ENCODE measurements at regions not wholly inside any gene's neighbourhood (a gene's known extent, or its start where the extent isn't known, plus 50 kb on each side); places are given as distances from the start of the nearest gene placed in this dataset.
"Not testable (repeated sequence)": the region's sequence is repeated elsewhere in the genome, so short reads cannot be mapped to it uniquely, and the experiment has no call there.

DNA sequence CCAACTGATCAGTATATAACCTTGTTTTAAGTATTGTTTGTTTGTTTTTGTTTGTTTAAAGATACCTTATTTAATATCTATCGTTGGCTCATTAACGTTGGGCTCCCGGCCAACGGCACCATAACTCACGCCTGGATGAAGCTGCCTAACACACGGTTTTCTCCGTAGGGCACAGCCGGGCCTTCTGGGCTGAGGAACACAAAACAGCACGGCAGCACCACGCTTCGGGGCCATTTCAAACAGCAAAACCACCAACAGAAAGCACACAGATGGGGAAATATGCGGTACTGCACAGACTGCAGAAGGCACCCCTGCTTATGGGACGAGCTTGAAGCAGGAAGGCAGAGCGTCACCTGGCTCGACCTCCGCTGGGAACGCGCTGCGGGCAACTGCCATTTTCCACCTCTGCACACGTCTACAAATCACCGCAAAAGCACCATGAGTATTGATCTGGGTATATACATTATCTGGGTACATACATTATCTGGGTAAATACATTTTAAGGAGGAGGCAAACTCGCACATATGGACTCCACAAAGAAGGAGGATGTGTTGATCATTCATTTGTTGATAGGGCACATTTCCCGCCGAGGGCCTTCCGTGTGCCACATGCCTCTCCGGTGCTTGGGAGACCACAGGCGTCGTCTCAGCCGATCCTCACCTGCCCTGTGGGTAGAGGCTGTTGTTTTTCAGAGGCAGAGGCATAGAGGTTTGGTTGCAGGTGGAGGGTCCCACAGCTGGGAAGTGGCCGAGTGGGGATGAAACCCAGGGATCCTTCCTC lies 123.7 kb upstream of the ATP2B2 start:
- no peak for DNase-seq

DNA sequence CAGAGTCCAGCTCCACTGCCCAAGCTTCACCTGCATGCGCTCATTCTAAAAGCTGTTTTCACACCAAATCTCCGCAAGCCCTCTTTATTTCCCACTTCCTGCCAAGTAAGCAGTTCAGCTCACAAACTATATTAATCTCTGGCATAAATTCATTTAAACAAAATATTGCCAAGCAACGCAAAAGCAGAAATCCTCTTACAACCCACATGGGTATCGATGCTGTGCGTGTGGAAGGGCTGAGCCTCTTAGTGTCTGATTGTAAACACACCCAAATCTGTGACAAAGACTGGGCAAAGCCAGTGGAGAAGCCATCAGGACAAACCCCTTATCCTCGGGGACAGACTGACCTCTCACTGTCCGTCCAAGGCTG lies 124.3 kb upstream of the ATP2B2 start:
- DNase-seq = no peak

DNA sequence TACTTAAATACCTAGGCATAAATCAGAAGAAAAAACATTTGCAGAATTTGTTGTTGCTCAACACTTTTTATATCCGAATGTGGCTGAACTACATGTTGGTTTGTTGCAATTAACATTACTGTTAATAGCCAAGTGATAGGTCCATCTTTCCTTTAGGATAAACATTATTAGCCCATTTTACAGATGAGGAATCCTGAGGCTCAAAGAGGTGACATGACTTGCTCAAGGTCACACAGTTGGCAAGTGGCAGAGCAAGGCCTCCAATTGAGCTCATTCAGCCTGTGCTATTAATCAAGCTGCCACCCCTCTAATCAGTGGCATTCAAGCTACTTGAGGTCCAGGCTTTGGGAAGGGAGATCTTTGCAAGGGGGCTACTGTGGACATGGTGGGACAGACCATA lies 125.8 kb upstream of the ATP2B2 start:
- DNase-seq = no peak

DNA sequence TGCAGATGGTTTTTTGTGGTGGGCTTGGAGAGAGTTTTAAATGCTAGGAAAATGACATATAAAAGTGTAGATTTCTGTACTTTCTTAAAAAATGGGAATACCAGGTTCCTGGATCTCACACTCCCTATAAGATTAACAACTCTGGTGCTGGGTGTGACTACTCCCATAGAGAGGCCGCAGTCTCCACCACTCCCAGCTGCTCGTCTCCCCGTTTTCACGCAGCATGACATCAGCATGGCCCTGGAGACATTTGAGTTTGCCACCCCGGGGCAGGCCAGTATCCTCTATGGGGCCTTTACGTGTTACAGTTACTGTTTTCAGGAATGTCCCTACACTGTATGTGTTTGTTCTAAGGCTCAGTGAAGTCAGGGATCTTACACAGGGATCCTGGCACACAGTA lies 126.7 kb upstream of the ATP2B2 start:
- DNase-seq = no peak

DNA sequence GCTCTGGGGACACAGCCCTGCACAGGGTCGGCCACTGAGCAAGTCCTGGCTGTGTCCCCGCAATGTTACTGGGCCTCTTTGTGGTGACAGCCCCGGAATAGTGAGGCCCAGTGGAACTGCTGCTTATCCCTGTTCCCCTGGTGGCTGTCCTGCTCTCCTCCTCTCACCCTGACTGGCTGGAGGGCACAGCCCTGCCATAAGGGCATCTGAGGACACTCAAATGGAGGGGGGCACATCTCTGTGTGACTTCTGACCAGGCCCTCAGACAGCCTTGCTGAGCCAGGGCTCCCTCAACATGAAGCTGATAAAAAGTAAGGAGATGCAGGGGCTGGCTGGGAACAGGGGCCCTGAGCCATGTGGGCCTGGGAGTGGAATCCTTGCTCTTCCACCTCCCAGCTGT lies 127.4 kb upstream of the ATP2B2 start:
- no peak for DNase-seq

DNA sequence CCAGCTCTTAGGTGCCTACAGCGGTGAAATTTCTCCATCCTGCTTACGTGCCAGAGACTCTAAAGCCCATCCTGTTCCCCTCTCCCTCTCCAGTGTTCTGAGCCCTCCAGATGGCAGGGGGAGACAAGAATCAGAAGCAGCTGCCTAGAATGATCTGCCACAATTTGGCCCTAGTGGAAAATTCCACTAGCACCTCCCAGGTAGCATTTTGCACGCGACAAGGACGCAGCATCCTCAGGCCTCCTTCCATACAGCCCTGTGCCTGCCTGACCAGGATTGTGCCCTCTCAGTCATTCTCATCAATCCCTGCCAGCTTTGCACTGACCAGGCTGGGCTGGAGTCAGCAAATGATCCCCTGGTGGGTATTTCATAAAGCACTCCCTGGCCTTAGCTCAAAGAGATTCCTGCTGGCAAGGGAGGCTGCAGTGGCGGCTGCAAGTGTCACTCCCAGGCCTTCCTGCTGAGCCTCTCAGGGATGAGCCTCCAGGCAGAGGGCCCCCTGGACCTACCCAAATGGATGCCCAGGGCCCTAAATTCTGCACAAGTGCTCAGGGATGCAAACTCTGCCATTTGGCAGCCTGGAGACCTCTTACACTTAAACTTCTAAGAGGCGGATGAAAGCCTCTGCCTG lies 130.2 kb upstream of the ATP2B2 start:
- no peak for DNase-seq

DNA sequence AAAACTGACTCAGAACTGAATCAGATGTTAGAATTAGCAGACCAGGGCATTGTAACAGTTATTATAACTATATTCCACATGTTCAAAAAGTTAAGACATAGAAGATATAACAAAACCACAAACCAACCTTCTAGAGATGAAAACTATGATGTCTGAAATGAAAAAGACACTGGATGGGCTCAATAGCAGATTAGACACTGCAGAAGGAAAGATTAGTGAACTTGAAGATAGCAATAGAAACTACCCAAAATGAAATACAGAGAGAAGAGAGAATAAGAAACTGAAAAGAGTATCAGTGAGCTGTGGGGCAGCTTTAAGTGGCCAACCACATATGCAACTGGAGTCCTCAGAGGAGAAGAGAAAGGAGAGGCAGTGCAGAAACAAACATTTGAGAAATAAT lies 132.0 kb upstream of the ATP2B2 start:
- no peak for DNase-seq

DNA sequence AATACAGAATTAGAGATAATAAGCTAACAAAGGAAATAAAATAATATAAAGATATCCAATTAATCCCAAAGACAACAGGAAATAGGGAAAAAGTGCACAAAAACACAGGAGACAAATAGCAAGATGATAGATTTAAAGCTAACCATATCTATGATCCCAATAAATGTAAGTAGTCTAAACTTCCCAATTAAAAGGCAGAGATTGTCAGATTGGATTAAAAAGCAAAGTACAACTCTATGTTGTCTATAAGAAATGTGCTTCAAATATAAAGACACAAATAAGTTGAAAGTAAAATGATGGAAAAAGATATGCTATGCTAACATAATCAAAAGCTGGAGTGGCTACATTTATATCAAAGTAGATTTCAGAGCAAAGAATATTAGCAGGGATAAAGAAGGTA lies 133.1 kb upstream of the ATP2B2 start:
- DNase-seq = no peak

DNA sequence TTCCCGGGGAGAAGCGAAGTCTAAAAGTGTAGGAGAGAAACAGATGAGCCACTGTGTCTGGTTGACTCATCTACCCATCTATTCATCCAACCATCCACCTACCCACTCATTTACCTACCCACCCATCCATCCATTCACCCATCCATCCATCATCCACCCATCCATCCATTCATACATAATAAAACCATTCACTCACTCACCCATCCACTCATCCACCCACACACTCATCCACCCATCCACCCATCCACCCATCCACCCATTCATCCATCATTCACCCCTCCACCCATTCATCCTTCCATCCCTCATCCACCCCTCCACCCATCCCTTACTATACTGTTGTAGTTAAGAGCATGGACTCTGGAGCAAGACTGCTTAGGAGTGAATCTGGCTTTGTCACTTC lies 136.4 kb upstream of the ATP2B2 start:
- DNase-seq = no peak

DNA sequence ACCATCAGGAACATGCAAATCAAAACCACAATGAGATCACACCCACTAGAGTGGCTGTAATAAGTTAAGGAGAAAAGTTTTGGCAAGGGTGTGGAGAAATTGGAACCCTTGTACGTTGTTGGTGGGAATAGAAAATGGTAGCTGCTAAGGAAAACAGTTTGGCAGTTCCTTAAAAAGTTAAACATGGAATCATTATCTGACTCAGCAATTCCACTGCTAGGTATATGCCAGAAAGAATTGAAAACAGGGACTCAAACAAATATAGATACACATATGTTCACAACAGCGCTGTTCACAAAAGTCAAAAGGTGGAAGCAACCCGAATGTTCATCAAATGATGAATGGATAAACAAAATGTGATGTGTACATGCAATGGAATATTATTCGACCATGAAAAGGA lies 138.8 kb upstream of the ATP2B2 start:
- no peak for DNase-seq

DNA sequence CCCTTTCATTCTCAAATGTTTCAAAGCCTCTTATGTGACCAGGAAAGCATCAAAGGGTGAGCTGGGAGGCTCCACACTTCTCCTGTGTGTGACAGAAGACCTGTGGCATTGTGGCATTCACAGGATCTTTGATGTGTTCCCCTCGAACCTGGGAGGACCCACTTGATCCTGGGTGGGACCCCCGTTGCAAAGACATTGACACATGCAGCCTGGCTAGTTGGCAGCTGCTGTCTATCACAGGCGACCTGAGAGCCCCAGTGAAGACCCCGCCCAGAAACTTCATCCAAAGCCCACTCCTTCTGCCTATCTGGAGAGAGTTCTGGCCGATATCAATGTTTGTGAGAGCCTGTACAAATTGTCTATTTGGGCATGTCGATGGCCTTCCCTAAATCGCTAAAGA lies 140.4 kb upstream of the ATP2B2 start:
- DNase-seq = no peak

DNA sequence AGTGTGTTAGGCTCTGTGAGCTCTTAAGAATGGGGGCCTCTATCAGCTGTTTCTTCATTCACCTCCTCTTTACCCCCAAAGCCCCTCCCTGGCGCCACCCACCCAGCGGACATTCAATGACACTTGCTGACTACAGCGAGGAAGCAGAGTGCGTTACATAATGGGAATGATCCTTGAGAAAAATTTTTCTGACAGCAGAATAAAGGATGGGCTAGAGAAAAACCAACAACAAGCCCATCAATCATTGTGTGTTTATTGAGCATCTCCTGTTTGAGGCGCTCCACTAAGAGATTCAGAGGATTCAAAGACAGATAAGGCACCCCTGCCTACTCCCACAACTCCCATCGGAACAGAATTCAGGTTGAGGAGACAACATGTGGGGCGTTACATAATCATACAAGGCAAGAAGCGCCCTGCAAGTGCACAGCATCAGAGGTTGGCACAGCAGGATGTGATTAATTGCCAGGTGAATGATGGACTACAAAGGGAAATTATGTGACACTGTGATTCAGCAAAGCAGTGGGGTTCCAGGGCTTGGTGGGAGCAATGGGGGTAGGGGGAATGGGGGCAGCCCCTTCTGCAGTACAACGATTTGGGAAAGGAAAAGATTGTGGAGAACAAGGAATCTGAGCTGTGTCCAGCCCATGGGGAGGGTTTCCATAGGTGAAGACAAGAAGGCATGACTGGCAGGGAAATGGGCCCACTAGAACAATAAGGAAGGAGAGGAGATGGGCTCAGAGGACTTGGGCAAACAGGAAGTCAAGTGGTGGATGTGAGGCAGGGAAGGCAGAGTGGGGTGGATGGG lies 141.3 kb upstream of the ATP2B2 start:
- no peak for DNase-seq

DNA sequence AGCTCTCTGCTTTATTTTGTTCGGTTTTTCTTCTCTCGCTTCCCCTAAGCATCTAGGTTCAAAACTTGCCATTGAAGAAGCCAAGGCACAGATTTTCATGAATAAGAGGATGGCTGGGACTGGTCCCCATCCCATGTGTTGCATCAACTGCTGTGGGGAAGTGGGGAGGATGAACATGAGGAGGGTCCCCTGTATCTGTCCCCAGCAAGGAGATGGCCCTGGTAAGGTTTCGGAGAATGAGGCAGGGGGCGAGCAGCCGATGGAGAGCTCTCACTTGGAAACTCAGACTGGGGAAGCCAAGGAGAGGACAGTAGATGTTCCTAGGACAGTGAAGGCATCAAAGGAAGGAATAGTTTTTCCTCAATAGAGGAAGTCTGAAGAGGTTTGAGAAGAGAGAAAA lies 142.0 kb upstream of the ATP2B2 start:
- DNase-seq = no peak

DNA sequence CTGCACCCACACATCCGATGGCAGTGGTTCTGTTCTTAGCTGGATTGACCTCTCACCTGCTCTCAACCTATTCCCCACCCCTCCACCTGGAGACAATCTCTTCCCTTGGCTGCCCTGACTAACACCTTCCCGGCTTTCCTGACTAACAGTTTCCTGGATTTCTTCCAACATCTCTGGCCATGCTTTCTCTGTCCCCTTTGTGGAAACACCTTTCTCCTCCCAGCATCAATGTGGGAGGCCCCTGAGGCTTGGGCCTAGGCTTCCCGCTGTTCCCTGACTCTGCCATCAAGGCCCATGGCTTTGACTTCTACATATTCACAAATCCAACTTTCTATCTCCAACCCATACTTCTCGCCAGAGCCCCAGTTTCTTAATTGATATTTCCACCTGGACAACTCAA lies 142.8 kb upstream of the ATP2B2 start:
- DNase-seq = no peak

DNA sequence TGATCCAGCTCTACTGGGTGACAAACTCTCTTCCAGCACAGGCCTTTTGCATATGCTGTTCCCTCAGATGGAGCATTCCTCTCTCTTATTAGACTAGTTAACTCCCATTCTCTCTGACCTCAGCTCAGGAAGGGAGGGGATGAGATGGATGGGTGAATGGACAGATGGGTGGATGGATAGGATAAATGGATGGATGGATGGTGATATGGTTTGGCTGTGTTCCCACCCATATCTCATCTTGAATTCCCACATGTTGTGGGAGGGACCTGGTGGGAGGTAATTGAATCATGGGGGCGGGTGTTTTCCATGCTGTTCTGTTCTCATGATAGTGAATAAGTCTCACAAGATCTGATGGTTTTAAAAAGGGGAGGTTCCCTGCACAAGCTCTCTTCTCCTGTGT lies 144.1 kb upstream of the ATP2B2 start:
- not testable (repeated sequence) for DNase-seq

DNA sequence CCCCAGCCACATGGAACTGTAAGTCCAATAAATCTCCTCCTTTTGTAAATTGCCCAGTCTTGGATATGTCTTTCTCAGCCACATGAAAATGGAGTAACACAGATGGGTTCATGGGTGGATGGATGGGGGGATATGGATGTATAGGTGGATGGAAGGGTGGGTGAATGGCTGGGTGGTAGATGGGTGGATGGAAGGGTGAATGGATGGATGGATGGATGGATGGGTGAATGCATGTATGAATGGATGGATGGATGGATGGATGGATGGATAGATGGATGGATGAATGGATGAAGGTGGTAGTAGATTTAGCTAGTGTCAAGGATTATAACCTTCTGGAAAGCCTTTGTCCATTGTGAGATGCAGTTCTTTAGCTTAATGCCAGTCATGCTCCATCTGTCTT lies 146.1 kb upstream of the ATP2B2 start:
- no peak for DNase-seq

DNA sequence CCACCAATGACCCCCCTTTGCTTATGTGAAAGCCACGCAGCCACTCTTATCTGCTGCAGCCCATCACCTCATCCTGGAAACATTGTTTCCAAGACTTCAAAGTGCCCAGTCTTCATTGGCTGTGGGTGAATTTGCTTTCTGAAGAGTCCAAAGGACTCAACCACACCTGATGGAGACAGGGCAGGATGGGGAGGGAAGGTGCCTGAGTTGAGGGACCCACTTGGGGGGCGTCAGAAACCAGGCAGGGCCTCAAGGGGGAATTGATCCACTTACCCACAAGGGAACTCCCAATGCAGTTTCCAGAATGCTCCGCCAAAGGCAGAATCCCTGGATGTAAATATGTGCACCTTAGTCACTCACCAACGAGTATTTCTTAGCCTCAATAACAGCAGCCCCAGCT lies 147.9 kb upstream of the ATP2B2 start:
- no peak for DNase-seq

DNA sequence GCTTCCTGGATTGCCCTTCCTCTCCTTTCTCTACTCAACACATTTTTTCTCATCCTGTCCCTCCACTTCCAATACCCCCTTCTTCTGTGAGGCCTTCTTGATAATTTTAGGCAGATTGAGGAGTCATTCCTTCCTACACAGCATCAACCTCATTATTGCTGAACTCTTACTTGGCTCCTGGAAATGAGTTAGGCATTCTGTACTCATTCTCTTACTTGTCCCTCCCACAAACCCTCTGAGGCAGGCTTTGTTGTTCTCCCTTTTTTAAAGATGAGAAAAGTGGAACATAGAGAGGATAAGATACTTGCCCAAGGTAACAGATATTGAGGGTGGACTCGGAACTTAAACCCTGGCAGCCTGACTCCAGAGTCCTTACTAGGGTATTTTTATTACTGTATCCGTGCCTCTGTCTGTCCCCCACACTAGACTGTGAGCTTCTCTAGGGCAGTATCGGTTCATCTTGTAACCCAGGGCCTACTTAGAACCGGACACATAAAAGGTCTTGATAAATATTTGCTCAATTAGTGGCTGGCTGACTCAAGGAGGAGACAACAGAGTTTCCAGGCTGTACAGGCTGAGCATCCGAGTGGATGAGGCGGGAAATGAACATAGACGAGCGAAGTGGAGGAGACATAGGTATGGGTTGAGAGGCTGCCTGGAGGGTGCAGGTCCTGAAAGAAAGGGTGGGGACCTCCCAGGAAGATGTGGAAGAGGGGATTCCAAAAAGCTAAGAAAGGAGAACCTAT lies 148.7 kb upstream of the ATP2B2 start:
- no peak for DNase-seq

DNA sequence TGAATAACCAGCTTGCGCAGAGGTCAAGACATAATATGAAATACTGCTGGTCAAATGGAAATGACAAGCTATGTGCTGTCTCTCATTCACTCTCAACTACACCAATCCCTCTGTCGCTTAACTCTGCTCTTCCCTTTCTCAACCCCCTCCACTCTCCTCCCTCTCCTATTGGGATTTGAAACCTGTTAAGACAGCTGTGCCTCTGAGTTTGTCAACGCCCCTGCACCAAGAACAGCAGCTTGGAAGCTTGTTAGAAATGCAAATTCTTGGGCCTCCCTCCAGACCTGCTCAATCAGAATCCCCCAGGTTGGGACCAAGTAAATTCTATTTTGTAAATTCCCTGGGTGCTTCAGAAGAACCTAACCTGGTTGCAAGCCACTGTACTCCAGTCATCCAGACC lies 149.7 kb upstream of the ATP2B2 start:
- no peak for DNase-seq

DNA sequence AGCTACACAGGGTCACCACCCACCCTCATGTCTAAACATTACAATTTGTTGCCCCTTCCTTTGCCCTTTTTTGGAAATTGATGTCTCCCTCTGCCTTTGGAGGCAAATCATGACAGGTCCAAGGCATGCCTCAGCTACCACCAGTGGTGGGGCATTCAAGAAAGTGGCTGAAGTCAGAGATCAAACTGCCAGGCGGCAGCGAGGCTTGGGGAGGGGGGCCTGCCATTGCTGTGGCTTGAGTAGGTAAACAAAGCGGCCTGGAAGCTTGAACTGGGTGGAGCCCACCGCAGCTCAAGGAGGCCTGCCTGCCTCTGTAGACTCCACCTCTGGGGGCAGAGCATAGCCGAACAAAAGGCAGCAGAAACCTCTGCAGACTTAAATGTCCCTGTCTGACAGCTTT lies 152.0 kb upstream of the ATP2B2 start:
- not testable (repeated sequence) for DNase-seq

DNA sequence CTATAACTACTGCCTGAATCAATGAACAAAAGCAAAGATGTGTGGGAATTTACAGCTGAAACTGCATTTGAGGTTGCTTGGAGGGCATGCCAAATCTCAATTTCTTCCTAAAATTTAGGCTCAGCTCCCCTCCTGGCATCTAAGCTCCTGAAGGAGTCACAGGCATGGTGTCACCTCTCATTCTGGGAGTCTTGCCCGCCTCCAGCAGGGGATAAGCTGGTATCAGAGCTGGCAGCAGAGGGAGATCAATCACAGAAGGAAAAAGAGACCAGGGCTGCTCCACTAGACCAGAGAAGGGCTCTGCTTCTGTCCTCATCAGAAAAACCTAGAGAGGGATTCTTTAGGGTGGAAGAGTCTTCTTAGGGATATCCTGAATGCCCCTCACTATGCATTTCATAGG lies 150.4 kb upstream of the SLC6A11 start:
- DNase-seq = no peak

DNA sequence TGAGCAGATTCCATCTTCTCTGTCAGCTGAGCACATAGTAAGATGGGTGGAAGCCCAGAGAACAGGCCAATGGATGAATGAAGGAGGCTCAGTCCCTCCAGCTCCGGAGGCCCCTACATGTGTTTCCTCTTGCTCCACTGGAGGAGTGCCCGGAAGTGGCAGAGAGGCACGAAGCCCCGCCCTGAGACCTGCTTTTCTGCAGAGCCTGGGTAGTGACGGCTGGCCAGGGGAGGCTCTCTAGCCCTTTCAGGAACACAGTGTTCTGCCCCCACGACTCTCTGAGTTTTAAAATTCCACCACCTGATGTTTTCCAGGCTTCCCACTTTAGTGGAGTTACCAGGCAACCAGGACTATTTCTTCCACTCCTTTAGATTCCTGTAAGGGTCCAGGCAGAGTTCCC lies 149.4 kb upstream of the SLC6A11 start:
- DNase-seq = no peak

DNA sequence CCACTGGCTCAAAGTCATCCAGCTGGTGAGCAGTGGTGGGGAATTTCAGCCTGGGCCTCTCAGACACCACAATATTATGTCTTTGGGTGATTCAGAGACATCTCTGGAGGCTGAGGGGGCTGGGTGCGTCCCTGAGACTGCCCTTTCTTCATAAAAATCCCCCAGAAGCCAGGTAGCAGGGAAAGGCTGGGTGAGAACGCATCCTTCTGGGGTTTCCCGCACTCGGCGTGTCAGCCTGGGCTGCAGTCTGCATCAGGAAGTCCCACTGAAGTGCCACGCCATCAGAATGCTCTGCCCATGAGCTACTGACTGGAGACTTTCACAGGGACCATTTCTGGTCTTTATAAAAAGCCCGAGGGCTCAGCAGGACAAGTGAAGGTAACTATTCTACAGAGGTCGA lies 148.8 kb upstream of the SLC6A11 start:
- DNase-seq = no peak
